WERI-Rb-1 (cell line): ENCODE measurements at regions not wholly inside any gene's neighbourhood (a gene's known extent, or its start where the extent isn't known, plus 50 kb on each side); places are given as distances from the start of the nearest gene placed in this dataset.

ENCODE experiments used
- DNase-seq: peaks from one replicate; pipeline ENCODE4 v3.0.0-alpha.2; 2020
- H3K27ac ChIP-seq: fragments of 250-450 bp; sonication (Bioruptor Pico); 2 replicates; pipeline ENCODE4 v1.5.1; 2020; ENCODE audit warnings: mild to moderate bottlenecking, moderate library complexity
- H3K27me3 ChIP-seq: fragments of 250-450 bp; sonication (Bioruptor Pico); 2 replicates; pipeline ENCODE4 v1.5.1; 2021; ENCODE audit warnings: mild to moderate bottlenecking, low read depth, moderate library complexity; ENCODE audit not compliant: insufficient read depth, severe bottlenecking
- H3K36me3 ChIP-seq: fragments of 250-450 bp; sonication (Bioruptor Pico); 2 replicates; pipeline ENCODE4 v1.5.1; 2020; ENCODE audit warnings: mild to moderate bottlenecking, moderate library complexity
- H3K4me3 ChIP-seq: 2 replicates; pipeline ENCODE4 v1.5.1; 2011; ENCODE audit warnings: low read depth, mild to moderate bottlenecking, control low read depth, low read length
- H3K9me3 ChIP-seq: fragments of 250-450 bp; sonication (Bioruptor Pico); 2 replicates; pipeline ENCODE4 v1.5.1; 2021; ENCODE audit warnings: mild to moderate bottlenecking, moderate library complexity; ENCODE audit not compliant: severe bottlenecking
- TF ChIP-seq, protein P1 (sequence below): IDR thresholded peaks from 2 replicates; pipeline ENCODE4 v1.5.1; 2011; ENCODE audit warnings: low read depth, mild to moderate bottlenecking, control low read depth, inconsistent platforms, low read length

DNA sequence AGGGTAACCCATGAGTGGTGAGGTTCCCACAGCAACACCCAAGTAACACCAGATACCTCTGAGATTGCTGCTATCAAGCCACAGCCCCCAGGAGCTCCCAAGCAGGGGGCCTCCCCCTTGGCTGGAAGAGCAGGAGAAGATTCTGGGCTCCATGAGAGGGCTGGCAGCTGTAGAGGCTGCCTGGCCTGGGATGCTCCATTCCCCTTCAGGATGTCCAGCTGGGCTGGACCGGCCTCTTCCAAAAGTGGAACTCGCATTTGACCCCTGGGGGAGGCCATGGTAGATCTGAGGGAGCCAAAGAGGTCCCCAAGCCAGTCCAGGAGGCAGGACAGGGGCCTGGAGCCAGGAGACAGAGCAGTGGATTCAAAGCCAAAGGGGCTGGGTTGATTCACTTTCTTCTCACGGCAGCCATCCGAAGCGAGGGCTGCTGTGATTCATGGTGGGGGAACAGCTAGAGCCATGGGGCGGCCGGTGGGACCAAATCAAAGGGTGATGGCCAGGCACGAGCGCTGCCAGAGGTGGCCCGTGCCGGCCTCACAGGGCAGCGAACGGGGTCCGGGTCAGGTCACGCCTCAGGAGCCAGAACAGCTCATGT lies 95.3 kb upstream of the ID2 start:
- DNase-seq: no peak
- Histone ChIP-seq H3K27me3 (no peaks in the 10 kb centered on the region), H3K27ac (no peak overlapping the region), H3K36me3 (no peaks in the 10 kb centered on the region; the same call in 1 of the 2 replicates), H3K9me3 (peaks cover 9% of the 10 kb centered on the region), H3K4me3 (no peak overlapping the region)
- TF ChIP-seq, protein P1, sequence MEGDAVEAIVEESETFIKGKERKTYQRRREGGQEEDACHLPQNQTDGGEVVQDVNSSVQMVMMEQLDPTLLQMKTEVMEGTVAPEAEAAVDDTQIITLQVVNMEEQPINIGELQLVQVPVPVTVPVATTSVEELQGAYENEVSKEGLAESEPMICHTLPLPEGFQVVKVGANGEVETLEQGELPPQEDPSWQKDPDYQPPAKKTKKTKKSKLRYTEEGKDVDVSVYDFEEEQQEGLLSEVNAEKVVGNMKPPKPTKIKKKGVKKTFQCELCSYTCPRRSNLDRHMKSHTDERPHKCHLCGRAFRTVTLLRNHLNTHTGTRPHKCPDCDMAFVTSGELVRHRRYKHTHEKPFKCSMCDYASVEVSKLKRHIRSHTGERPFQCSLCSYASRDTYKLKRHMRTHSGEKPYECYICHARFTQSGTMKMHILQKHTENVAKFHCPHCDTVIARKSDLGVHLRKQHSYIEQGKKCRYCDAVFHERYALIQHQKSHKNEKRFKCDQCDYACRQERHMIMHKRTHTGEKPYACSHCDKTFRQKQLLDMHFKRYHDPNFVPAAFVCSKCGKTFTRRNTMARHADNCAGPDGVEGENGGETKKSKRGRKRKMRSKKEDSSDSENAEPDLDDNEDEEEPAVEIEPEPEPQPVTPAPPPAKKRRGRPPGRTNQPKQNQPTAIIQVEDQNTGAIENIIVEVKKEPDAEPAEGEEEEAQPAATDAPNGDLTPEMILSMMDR: no peak

DNA sequence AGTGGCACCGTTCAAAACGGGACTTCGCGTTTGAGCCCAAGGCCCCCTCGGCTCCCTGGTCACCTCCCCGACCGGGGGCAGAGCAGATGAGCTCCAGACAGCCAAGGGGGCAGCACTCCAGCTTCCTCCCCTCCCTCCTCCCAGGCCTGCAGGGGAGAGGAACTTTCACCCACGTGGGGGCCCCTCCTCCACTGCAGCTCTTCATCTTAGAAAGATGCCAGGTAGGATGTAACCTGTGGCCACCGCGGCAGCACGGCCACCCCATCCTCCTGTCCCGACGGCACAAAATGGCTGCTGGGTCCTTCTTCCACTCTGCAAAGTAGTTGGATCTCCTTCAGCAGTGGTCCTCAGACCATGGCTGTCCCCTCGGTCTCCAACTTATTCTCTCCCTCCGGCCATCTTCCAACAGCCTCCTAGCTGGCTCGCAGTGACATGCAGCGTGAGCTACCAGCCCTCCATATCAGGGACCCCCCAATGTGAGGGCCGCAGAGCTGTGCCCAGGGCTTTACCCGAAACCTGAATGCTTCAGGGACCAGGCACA lies 94.5 kb upstream of the ID2 start:
- H3K9me3 ChIP-seq: peaks cover 9% of the 10 kb centered on the region
- no peak for DNase-seq
- TF ChIP-seq, protein P1: no peak
- no peak overlapping the region for H3K27ac ChIP-seq
- H3K36me3 ChIP-seq: no peaks in the 10 kb centered on the region; the same call in 1 of the 2 replicates
- no peaks in the 10 kb centered on the region for H3K27me3 ChIP-seq
- H3K4me3 ChIP-seq: no peak overlapping the region

DNA sequence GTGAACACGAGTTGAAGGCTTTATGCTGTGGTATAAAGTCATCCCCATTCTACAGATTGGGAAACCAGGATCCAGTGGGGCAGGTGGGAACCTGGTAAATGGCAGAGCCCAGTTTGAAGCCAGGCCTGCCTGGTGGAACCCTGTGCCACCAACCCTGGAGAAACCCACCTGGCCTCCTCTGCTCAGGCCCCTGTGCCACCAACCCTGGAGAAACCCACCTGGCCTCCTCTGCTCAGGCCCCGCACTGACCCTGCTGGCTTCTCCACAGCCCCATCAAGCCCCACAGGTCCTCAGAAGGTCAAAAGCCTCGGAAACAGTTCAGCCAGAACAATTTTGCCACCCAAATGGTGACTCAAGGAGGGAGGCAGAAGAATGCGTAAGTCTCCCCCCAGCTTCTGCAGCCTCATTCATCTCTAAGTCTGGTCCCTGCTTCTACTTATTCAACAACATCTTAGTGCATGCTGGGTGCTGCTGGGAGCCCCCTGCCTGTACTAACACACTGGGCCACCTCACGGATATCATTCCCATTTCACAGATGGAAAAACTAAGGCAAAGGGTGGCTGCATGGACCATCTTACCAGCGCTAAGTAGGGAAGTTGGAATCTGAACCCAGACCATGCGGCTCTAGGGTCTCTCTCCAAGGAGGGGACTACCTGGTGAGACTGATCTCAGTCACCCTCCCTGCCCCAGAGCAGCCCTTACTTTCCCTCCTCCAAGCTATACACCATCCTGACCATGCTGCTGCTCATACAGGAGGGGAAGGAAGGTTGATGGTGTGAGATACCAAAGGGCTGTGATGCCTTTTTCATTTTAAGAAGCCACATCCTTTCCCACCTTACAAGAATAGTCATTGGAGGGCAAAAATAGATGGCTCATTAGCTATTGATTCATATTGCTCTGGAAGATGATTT lies 93.7 kb upstream of the ID2 start:
- Histone ChIP-seq H3K27me3 (no peaks in the 10 kb centered on the region), H3K36me3 (no peaks in the 10 kb centered on the region; the same call in 1 of the 2 replicates), H3K27ac (no peak overlapping the region), H3K9me3 (peaks cover 9% of the 10 kb centered on the region), H3K4me3 (no peak overlapping the region)
- TF ChIP-seq, protein P1: no peak
- DNase-seq: no peak

DNA sequence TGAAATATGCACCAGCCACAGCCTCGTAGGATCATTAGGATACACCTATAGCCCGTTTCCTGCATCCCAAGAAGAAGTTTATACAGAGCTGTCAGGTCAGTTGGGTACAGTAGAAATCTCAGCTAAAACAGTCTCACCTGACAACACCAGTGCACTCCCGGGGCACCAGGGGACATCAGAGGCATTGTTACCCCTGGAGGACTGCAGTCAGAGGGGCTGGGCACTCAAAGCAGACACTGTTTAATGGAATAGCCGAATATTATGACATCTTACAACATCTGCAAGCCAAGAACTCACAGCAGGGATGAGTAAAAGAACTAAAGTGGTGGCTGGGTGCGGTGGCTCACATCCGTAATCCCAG lies 93.0 kb upstream of the ID2 start:
- Histone ChIP-seq H3K27me3 (no peaks in the 10 kb centered on the region), H3K36me3 (no peaks in the 10 kb centered on the region; the same call in 1 of the 2 replicates)
- TF ChIP-seq, protein P1: no peak

DNA sequence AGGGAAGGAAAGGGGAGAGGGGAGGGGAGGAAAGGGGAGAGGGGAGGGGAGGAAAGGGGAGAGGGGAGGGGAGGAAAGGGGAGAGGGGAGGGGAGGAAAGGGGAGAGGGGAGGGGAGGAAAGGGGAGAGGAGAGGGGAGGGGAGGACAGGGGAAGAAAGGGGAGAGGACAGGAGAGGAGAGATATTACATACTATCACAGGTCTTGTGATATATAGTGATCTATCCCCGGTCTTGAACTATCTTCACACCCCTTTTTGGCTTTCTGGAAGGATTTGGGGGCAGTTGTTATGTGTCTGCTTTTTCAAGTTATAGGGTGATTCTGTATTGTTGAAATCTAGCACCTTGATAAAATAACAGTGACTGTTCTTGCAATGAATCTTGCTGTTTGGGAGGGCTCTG lies 92.1 kb upstream of the ID2 start:
- no peak for DNase-seq
- no peak overlapping the region for H3K4me3 ChIP-seq
- no peaks in the 10 kb centered on the region for H3K27me3 ChIP-seq
- H3K36me3 ChIP-seq: no peaks in the 10 kb centered on the region; the same call in 1 of the 2 replicates
- H3K9me3 ChIP-seq: peaks cover 1% of the 10 kb centered on the region
- TF ChIP-seq, protein P1: no peak
- no peak overlapping the region for H3K27ac ChIP-seq

More for the DNA sequence above, 93.0 kb upstream of the ID2 start:
- Histone ChIP-seq H3K4me3 (no peak overlapping the region), H3K27ac (no peak overlapping the region), H3K9me3 (peaks cover 9% of the 10 kb centered on the region)
- DNase-seq: no peak
